NT2/D1 (cell line): ENCODE measurements at regions not wholly inside any gene's neighbourhood (a gene's known extent, or its start where the extent isn't known, plus 50 kb on each side); places are given as distances from the start of the nearest gene placed in this dataset.

ENCODE experiments used
- SUZ12 ChIP-seq: IDR thresholded peaks from 2 replicates; pipeline ENCODE4 v1.6.1; 2011; ENCODE audit not compliant: insufficient read length, insufficient read depth; ENCODE audit errors: extremely low read depth
- ZNF274 ChIP-seq: IDR thresholded peaks from 2 replicates; pipeline ENCODE4 v1.6.1; 2011; ENCODE audit warnings: mild to moderate bottlenecking, low read depth, low read length

DNA sequence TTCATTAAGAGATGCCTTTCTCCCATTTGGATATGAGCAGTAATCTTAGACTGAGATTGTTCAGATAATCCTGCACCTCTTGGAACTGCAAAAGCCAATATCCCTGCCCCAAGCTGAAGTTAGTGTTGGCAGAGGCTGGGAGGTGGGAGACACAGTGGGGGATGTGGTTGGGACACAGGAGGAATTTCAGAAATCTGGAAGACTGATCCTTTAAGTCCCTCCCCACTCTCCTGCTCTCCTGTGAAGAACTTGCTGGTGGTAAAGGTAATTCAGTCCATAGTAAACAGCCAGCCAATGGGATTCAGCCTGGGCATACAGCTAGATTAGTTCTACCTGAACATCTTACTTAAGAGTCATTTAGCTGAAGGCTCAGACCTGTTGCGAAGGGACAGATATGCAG is 50.0 kb upstream of the TMEM178A start:
- no peak for TF ChIP-seq ZNF274
- TF ChIP-seq SUZ12 = no peak
